ENCODE measurements at regions not wholly inside any gene's neighbourhood (a gene's known extent, or its start where the extent isn't known, plus 50 kb on each side); places are given as distances from the start of the nearest gene placed in this dataset.
"Not testable (repeated sequence)": the region's sequence is repeated elsewhere in the genome, so short reads cannot be mapped to it uniquely, and the experiment has no call there.

DNA sequence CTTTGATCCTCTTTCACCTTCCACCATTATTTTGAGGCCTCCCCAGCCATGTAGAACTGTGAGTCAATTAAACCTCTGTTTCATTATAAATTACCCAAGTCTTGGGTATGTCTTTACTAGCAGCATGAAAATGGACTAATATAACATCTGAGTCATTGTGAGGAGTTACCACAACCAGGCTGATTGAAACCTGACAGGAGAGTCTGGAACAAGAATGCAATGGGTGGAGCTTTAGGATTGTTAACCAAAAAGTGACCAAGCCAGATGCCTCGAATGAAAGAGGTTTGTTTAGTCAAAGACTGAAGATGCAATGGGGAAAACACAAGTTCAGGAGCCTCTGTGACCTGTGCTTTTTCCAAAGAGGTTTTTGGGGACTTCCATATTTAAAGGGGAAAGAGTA is 659.0 kb downstream of the SLITRK6 start:
- intact Hi-C loops (cut with micrococcal nuclease): no loop called here
- ChIA-PET CTCF (no interaction called here), POLR2A (no interaction called here)
- H3K27me3 Mint-ChIP-seq: no peaks in the 10 kb centered on the region
- no peaks in the 10 kb centered on the region for H3K36me3 Mint-ChIP-seq (ENCODE audit: low read depth)
- TF ChIP-seq CTCF (IDR thresholded peaks at IDR 0.05): no peak
- H3K27ac Mint-ChIP-seq: no peak overlapping the region
- H3K9me3 Mint-ChIP-seq: peaks cover 13% of the 10 kb centered on the region
- no peak overlapping the region for H3K4me3 Mint-ChIP-seq
- H3K4me1 Mint-ChIP-seq: no peaks in the 10 kb centered on the region
- no peak for ATAC-seq (ENCODE audit: low read depth)
- no peak for DNase-seq

DNA sequence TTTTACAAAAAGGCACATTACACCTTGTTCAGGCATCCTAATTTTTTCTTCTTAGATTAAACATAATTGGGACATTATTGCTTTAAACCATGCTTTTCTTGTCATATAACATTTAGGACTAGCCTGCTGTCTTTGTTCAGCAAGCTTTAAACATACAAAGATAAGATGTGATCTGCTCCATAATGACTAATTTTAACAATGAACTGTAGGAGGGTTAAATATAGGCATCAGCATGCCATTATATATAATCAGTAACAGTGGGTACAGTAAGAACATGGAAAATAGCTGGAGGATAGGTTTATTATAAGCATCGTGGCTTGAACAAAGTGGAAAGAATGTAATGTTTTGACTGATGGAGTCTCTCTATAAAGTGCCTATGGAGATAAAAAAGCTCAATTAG is 661.7 kb downstream of the SLITRK6 start:
- Mint-ChIP-seq H3K4me3 (no peak overlapping the region), H3K4me1 (no peaks in the 10 kb centered on the region), H3K27ac (no peak overlapping the region), H3K27me3 (no peaks in the 10 kb centered on the region), H3K36me3 (ENCODE audit: low read depth) (no peaks in the 10 kb centered on the region), H3K9me3 (peaks cover 17% of the 10 kb centered on the region)
- no peak for TF ChIP-seq CTCF (IDR thresholded peaks at IDR 0.05)
- CTCF ChIA-PET: no interaction called here
- intact Hi-C loops (cut with micrococcal nuclease): no loop called here
- POLR2A ChIA-PET: no interaction called here
- DNase-seq: no peak
- no peak for ATAC-seq (ENCODE audit: low read depth)

DNA sequence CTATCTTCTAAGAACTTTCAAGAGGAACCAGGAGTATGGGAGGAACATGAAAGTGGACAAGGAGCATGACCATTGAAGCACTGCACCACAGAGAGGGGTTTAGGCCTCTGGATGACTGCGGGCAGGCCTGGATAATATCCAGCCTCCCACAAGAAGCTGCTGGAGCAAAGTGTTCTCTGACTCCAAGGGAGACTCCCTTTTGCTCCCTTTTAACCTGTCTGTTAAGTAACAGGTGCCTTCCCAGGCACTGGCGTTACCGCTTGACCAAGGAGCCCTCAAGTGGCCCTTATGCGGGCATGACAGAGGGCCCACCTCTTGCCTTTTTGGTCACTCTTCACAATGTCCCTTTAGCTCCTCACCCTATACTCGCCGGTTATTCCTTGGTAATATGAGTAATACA is 666.2 kb downstream of the SLITRK6 start:
- DNase-seq (no peak), ATAC-seq (ENCODE audit: low read depth) (no peak)
- Mint-ChIP-seq H3K27ac (no peak overlapping the region), H3K27me3 (no peaks in the 10 kb centered on the region), H3K4me3 (no peak overlapping the region), H3K9me3 (peaks cover 10% of the 10 kb centered on the region), H3K36me3 (ENCODE audit: low read depth) (no peaks in the 10 kb centered on the region), H3K4me1 (no peaks in the 10 kb centered on the region)
- intact Hi-C loops (cut with micrococcal nuclease): no loop called here
- TF ChIP-seq CTCF (IDR thresholded peaks at IDR 0.05): no peak
- CTCF ChIA-PET: no interaction called here
- POLR2A ChIA-PET: no interaction called here

DNA sequence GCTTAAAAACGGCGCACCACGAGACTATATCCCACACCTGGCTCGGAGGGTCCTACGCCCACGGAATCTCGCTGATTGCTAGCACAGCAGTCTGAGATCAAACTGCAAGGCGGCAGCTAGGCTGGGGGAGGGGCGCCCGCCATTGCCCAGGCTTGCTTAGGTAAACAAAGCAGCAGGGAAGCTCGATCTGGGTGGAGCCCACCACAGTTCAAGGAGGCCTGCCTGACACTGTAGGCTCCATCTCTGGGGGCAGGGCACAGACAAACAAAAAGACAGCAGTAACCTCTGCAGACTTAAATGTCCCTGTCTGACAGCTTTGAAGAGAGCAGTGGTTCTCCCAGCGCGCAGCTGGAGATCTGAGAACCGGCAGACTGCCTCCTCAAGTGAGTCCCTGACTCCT is 675.7 kb downstream of the SLITRK6 start:
- H3K4me1 Mint-ChIP-seq; H3K27me3 Mint-ChIP-seq; H3K36me3 Mint-ChIP-seq (ENCODE audit: low read depth); H3K27ac Mint-ChIP-seq; ATAC-seq (ENCODE audit: low read depth); H3K4me3 Mint-ChIP-seq; intact Hi-C loops (cut with micrococcal nuclease); POLR2A ChIA-PET; CTCF ChIA-PET; DNase-seq; H3K9me3 Mint-ChIP-seq: not testable (repeated sequence)

- Mint-ChIP-seq H3K4me3 (no peak overlapping the region), H3K4me1 (no peaks in the 10 kb centered on the region), H3K27me3 (no peaks in the 10 kb centered on the region), H3K9me3 (peaks cover 26% of the 10 kb centered on the region), H3K27ac (no peak overlapping the region), H3K36me3 (ENCODE audit: low read depth) (no peaks in the 10 kb centered on the region)
- ATAC-seq (ENCODE audit: low read depth): no peak
- intact Hi-C loops (cut with micrococcal nuclease): no loop called here
- CTCF ChIA-PET: no interaction called here
- POLR2A ChIA-PET: no interaction called here
- no peak for TF ChIP-seq CTCF (IDR thresholded peaks at IDR 0.05)
- no peak for DNase-seq
Observed at GRCh38 chr13:85108356-85108755, 690.9 kb downstream of the SLITRK6 start.

DNA sequence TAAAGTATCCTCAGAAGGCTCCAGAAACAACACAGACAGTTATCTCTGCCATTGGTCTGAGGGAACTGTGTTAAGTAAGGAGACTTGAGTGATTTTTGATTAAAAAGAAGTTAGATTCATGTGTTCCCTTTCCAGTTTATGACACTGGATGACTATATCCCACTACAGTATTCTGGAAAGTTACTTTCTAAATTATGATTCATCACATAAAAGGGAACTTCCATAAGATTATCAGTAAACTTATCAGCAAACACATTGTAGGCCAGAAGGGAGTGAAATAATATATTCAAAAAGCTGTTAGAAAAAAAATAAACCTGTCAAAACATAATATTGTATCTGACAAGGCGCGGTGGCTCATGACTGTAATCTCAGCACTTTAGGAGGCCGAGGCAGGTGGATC is 700.0 kb downstream of the SLITRK6 start:
- ChIA-PET POLR2A (no interaction called here), CTCF (no interaction called here)
- H3K27ac Mint-ChIP-seq: no peak overlapping the region
- no peaks in the 10 kb centered on the region for H3K27me3 Mint-ChIP-seq
- no peak for TF ChIP-seq CTCF (IDR thresholded peaks at IDR 0.05)
- H3K4me1 Mint-ChIP-seq: no peaks in the 10 kb centered on the region
- H3K9me3 Mint-ChIP-seq: peaks cover 9% of the 10 kb centered on the region
- no peaks in the 10 kb centered on the region for H3K36me3 Mint-ChIP-seq (ENCODE audit: low read depth)
- no peak overlapping the region for H3K4me3 Mint-ChIP-seq
- intact Hi-C loops (cut with micrococcal nuclease): no loop called here
- ATAC-seq (ENCODE audit: low read depth): no peak
- DNase-seq: no peak

Data from activated B cell treated with CpG ODN at 0.5 μM for 24 hours (primary cell).